Endodermal cell (in vitro differentiated cells): ENCODE measurements at regions not wholly inside any gene's neighbourhood (a gene's known extent, or its start where the extent isn't known, plus 50 kb on each side); places are given as distances from the start of the nearest gene placed in this dataset.

ENCODE experiments used
- DNase-seq: peaks from one replicate; pipeline ENCODE4 v3.0.0-alpha.2; 2017
- H3K27ac ChIP-seq: 2 replicates; pipeline ENCODE4 v1.5.1; 2013; ENCODE audit warnings: mild to moderate bottlenecking, low read depth, low read length, moderate library complexity
- H3K27me3 ChIP-seq: 2 replicates; pipeline ENCODE4 v1.6.1; 2013; ENCODE audit warnings: mild to moderate bottlenecking, low read length, moderate library complexity; ENCODE audit not compliant: insufficient read depth, control insufficient read depth, poor library complexity, severe bottlenecking
- H3K36me3 ChIP-seq: 2 replicates; pipeline ENCODE4 v1.7.0; 2013; ENCODE audit warnings: mild to moderate bottlenecking, low read length, moderate library complexity; ENCODE audit not compliant: control insufficient read depth, insufficient read depth
- H3K4me1 ChIP-seq: one replicate; pipeline ENCODE4 v1.7.0; 2013; ENCODE audit warnings: low read length; ENCODE audit not compliant: control insufficient read depth, insufficient read depth
- H3K4me3 ChIP-seq: 2 replicates; pipeline ENCODE4 v1.5.1; 2013; ENCODE audit warnings: mild to moderate bottlenecking, low read length, moderate library complexity
- H3K9ac ChIP-seq: 2 replicates; pipeline ENCODE4 v1.6.1; 2013; ENCODE audit warnings: mild to moderate bottlenecking, low read length, moderate library complexity; ENCODE audit not compliant: poor library complexity, severe bottlenecking; ENCODE audit errors: extremely low read depth
- H3K9me3 ChIP-seq: 2 replicates; pipeline ENCODE4 v1.6.1; 2013; ENCODE audit warnings: mild to moderate bottlenecking, low read length, moderate library complexity; ENCODE audit not compliant: control insufficient read depth
- H3K27ac Mint-ChIP-seq: 2 replicates; pipeline ENCODE4 v1.8.0; 2020; ENCODE audit warnings: mixed read lengths
- H3K27me3 Mint-ChIP-seq: 2 replicates; pipeline ENCODE4 v1.8.0; 2021; ENCODE audit warnings: mild to moderate bottlenecking, mixed read lengths; ENCODE audit not compliant: insufficient read depth
- H3K36me3 Mint-ChIP-seq: 2 replicates; pipeline ENCODE4 v1.8.0; 2020; ENCODE audit warnings: low read depth, mixed read lengths
- H3K4me1 Mint-ChIP-seq: 2 replicates; pipeline ENCODE4 v1.8.0; 2020; ENCODE audit warnings: mixed read lengths
- H3K4me3 Mint-ChIP-seq: 2 replicates; pipeline ENCODE4 v1.8.0; 2020; ENCODE audit warnings: mild to moderate bottlenecking, moderate library complexity, mixed read lengths
- H3K9me3 Mint-ChIP-seq: 2 replicates; pipeline ENCODE4 v1.8.0; 2020; ENCODE audit warnings: mild to moderate bottlenecking, mixed read lengths
- CTCF ChIP-seq: fragments of 200-600 bp; sonication (generic); conservative IDR thresholded peaks from 2 replicates; pipeline ENCODE4 v1.5.0; 2021; ENCODE audit warnings: antibody characterized with exemption, mild to moderate bottlenecking
- WGBS, 2 experiments: methylation state at CpG; one replicate each; pipeline versions ENCODE4 v1.1.5 to v1.1.7; 2013; ENCODE audit warnings: missing lambda C conversion rate in 2 of 2, mixed read lengths in 1 of 2; ENCODE audit not compliant: insufficient coverage in 1 of 2, insufficient read length in 1 of 2; 5-methylcytosine and 5-hydroxymethylcytosine counted together

GRCh38 chr1:67489643-67490042 lies 59.4 kb upstream of the SERBP1 start:
- TF ChIP-seq CTCF, result peak; percentile 73
- H3K4me3 ChIP-seq, result no peak overlapping the region
- no peaks in the 10 kb centered on the region for H3K9me3 ChIP-seq
- no peaks in the 10 kb centered on the region for H3K27me3 ChIP-seq
- H3K9ac ChIP-seq, result no peak overlapping the region
- no peak overlapping the region for H3K27ac ChIP-seq
- Mint-ChIP-seq H3K36me3 (no peaks in the 10 kb centered on the region), H3K4me3 (no peak overlapping the region), H3K9me3 (no peaks in the 10 kb centered on the region), H3K4me1 (peaks cover 12% of the 10 kb centered on the region), H3K27me3 (no peaks in the 10 kb centered on the region), H3K27ac (no peak overlapping the region)
- 55 to 60% methylated on average over 1 of the region's 1 CpG for WGBS, 2 experiments
- no peak for DNase-seq
- H3K36me3 ChIP-seq, result no peaks in the 10 kb centered on the region
- H3K4me1 ChIP-seq, result peaks cover 7% of the 10 kb centered on the region

DNA sequence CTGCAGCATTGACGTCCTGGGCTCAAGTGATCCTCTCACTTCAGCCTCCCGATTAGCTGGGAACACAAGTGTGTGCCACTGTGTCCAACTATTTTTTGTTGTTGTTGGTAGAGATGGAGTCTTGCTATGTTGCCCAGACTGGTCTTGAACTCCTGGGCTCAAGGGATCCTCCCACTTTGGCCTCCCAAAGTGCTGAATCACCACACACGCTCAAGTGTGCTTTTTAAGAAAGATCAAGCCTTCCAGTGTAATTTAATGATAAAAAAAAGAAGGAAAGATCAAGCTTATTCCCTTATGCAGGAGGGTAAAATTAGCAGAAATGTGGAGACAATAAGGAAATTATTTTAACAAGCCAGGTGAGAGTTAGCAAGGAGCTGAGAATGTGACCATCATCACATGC lies 61.1 kb upstream of the SERBP1 start:
- Mint-ChIP-seq H3K9me3 (no peaks in the 10 kb centered on the region), H3K36me3 (no peaks in the 10 kb centered on the region), H3K27ac (no peak overlapping the region), H3K4me1 (no peaks in the 10 kb centered on the region), H3K27me3 (no peaks in the 10 kb centered on the region), H3K4me3 (no peak overlapping the region)
- TF ChIP-seq CTCF, result no peak
- Histone ChIP-seq H3K9ac (no peak overlapping the region), H3K36me3 (no peaks in the 10 kb centered on the region), H3K27me3 (no peaks in the 10 kb centered on the region), H3K4me1 (no peaks in the 10 kb centered on the region), H3K4me3 (no peak overlapping the region), H3K27ac (no peak overlapping the region), H3K9me3 (no peaks in the 10 kb centered on the region)
- no peak for DNase-seq
- 80 to 93% methylated on average over 1 to 3 of the region's 3 CpGs for WGBS, 2 experiments

DNA sequence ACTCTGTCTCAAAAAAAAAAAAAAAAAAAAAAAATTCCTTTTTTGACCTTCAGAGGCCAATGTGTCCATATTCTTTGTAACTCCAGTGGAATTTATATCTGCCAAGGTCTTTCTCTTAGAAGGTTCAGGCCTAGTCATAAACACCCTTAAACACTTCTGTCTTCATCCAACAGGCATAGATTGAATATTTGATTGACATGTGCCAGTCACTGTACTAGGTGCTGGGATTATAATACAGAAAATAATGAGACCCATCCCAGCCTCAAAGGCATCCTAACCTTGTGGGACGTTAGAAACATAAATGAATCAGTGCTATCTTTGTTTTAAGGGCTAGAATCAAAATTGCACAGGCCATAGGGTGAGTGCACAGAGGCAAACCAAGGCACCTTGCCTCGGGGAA lies 62.9 kb upstream of the SERBP1 start:
- DNase-seq, result no peak
- Histone ChIP-seq H3K27me3 (no peaks in the 10 kb centered on the region), H3K4me1 (no peaks in the 10 kb centered on the region), H3K27ac (no peak overlapping the region), H3K4me3 (no peak overlapping the region), H3K9ac (no peak overlapping the region), H3K36me3 (no peaks in the 10 kb centered on the region), H3K9me3 (no peaks in the 10 kb centered on the region)
- H3K4me1 Mint-ChIP-seq, result no peaks in the 10 kb centered on the region
- H3K27ac Mint-ChIP-seq, result no peak overlapping the region
- H3K36me3 Mint-ChIP-seq, result no peaks in the 10 kb centered on the region
- TF ChIP-seq CTCF, result no peak
- H3K27me3 Mint-ChIP-seq, result no peaks in the 10 kb centered on the region
- H3K4me3 Mint-ChIP-seq, result no peak overlapping the region
- 86 to 91% methylated on average over 2 of the region's 2 CpGs for WGBS, 2 experiments
- no peaks in the 10 kb centered on the region for H3K9me3 Mint-ChIP-seq
